ENCODE measurements at regions not wholly inside any gene's neighbourhood (a gene's known extent, or its start where the extent isn't known, plus 50 kb on each side); places are given as distances from the start of the nearest gene placed in this dataset.
A peak's percentile ranks its signal among the peaks of the same experiment; 100 is the strongest.
"Not testable (repeated sequence)": the region's sequence is repeated elsewhere in the genome, so short reads cannot be mapped to it uniquely, and the experiment has no call there.

- WGBS: no CpG with 5 or more reads among the region's 3 CpGs
- H3K27me3 ChIP-seq; H3K4me3 ChIP-seq; intact Hi-C loops (cut with DNase I); H3K36me3 ChIP-seq; H3K4me1 ChIP-seq; DNase-seq (ENCODE audit: extremely low spot score); H3K27ac ChIP-seq (replicated peaks in 1 of 4); H3K9me3 ChIP-seq: not testable (repeated sequence)
Measured at GRCh38 chr4:189653130-189653653, 287.5 kb upstream of the FRG1 start.

GRCh38 chr4:189653983-189654382, 286.7 kb upstream of the FRG1 start:
- DNase-seq (ENCODE audit: extremely low spot score); H3K27me3 ChIP-seq; intact Hi-C loops (cut with DNase I); H3K36me3 ChIP-seq; H3K4me1 ChIP-seq; H3K9me3 ChIP-seq; H3K4me3 ChIP-seq; H3K27ac ChIP-seq (replicated peaks in 1 of 4): not testable (repeated sequence)
- 87% methylated on average over 3 of the region's 7 CpGs for WGBS

- WGBS: 75% methylated on average over 6 of the region's 9 CpGs
- H3K36me3 ChIP-seq; H3K27me3 ChIP-seq; H3K27ac ChIP-seq (replicated peaks in 1 of 4); DNase-seq (ENCODE audit: extremely low spot score); H3K9me3 ChIP-seq; H3K4me3 ChIP-seq; H3K4me1 ChIP-seq; intact Hi-C loops (cut with DNase I): not testable (repeated sequence)
Measured at GRCh38 chr4:189654396-189654795, 286.3 kb upstream of the FRG1 start.

GRCh38 chr4:189655817-189656216, 284.9 kb upstream of the FRG1 start:
- H3K4me3 ChIP-seq; H3K27me3 ChIP-seq; intact Hi-C loops (cut with DNase I); H3K36me3 ChIP-seq; H3K4me1 ChIP-seq; H3K9me3 ChIP-seq; H3K27ac ChIP-seq (replicated peaks in 1 of 4): not testable (repeated sequence)
- 84% methylated on average over 6 of the region's 8 CpGs for WGBS
- peak; percentile 12 for DNase-seq (ENCODE audit: extremely low spot score)

GRCh38 chr4:189656641-189657040, 284.0 kb upstream of the FRG1 start:
- peak; percentile 64 for DNase-seq (ENCODE audit: extremely low spot score)
- H3K36me3 ChIP-seq: no peaks in the 10 kb centered on the region
- H3K4me1 ChIP-seq: no peaks in the 10 kb centered on the region
- intact Hi-C loops (cut with DNase I): no loop called here
- no peak overlapping the region for H3K27ac ChIP-seq (replicated peaks in 1 of 4)
- no peaks in the 10 kb centered on the region for H3K27me3 ChIP-seq
- WGBS: 66% methylated on average over 10 of the region's 10 CpGs
- H3K9me3 ChIP-seq: no peaks in the 10 kb centered on the region
- TF ChIP-seq EP300 (IDR thresholded peaks at IDR 0.05): no peak
- TF ChIP-seq CTCF (IDR thresholded peaks at IDR 0.05): no peak
- TF ChIP-seq POLR2AphosphoS5 (IDR thresholded peaks at IDR 0.05): no peak
- TF ChIP-seq POLR2A (IDR thresholded peaks at IDR 0.05; ENCODE audit: low read depth): no peak
- no peak overlapping the region for H3K4me3 ChIP-seq

GRCh38 chr4:189658259-189658658, 282.4 kb upstream of the FRG1 start:
- DNase-seq (ENCODE audit: extremely low spot score); H3K4me1 ChIP-seq; H3K9me3 ChIP-seq; H3K36me3 ChIP-seq; H3K4me3 ChIP-seq; H3K27ac ChIP-seq (replicated peaks in 1 of 4); H3K27me3 ChIP-seq; intact Hi-C loops (cut with DNase I): not testable (repeated sequence)
- WGBS: 77% methylated on average over 2 of the region's 5 CpGs

- H3K27ac ChIP-seq (replicated peaks in 1 of 4); H3K4me1 ChIP-seq; H3K27me3 ChIP-seq; DNase-seq (ENCODE audit: extremely low spot score); H3K9me3 ChIP-seq; intact Hi-C loops (cut with DNase I); H3K4me3 ChIP-seq; H3K36me3 ChIP-seq: not testable (repeated sequence)
- 62% methylated on average over 5 of the region's 5 CpGs for WGBS
Measured at GRCh38 chr4:189658831-189659230, 281.8 kb upstream of the FRG1 start.

- TF ChIP-seq POLR2A (IDR thresholded peaks at IDR 0.05; ENCODE audit: low read depth) (no peak), EP300 (IDR thresholded peaks at IDR 0.05) (no peak), CTCF (IDR thresholded peaks at IDR 0.05) (no peak), POLR2AphosphoS5 (IDR thresholded peaks at IDR 0.05) (no peak)
- Histone ChIP-seq H3K27me3 (no peaks in the 10 kb centered on the region), H3K27ac (replicated peaks in 1 of 4) (no peak overlapping the region), H3K4me3 (no peak overlapping the region), H3K36me3 (no peaks in the 10 kb centered on the region), H3K9me3 (no peaks in the 10 kb centered on the region), H3K4me1 (no peaks in the 10 kb centered on the region)
- DNase-seq (ENCODE audit: extremely low spot score): peak; percentile 21
- intact Hi-C loops (cut with DNase I): no loop called here
- WGBS: 95% methylated on average over 7 of the region's 10 CpGs
Measured at GRCh38 chr4:189659287-189659686, 281.4 kb upstream of the FRG1 start.
